ENCODE measurements at regions not wholly inside any gene's neighbourhood (a gene's known extent, or its start where the extent isn't known, plus 50 kb on each side); places are given as distances from the start of the nearest gene placed in this dataset.
"Not testable (repeated sequence)": the region's sequence is repeated elsewhere in the genome, so short reads cannot be mapped to it uniquely, and the experiment has no call there.

DNA sequence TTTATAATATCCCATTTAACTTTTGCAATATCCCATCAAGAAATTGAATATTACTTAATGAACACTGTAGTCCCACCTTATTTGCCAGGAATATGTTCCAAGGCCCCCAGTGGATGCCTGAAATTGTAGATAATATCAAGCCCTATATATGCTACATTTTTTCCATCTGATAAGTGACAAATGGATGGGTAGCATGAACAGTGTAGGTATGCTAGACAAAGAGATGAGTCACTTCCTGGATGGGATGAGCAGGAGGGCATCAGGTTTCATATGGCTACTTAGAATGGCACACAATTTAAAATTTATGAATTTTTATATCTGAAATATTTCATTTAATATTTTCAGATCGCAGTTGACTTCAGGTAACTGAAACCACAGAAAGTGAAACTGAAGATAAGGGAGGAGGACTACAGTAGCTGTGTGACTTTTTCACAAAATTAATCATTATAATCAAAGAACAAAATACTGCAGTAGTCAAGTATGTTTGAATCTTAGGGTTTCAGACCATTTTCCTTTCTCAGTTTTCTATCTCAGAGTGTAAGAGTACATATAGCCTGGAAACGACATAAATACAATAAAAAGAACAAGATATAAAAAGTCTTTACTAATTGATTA lies 636.4 kb upstream of the ARRDC3 start:
- no peak overlapping the region for H3K27ac ChIP-seq (ENCODE audit: low read length)
- H3K27me3 ChIP-seq (ENCODE audit: low read depth, low read length): no peaks in the 10 kb centered on the region
- no peaks in the 10 kb centered on the region for H3K4me1 ChIP-seq (ENCODE audit: control insufficient read depth in 1 of 2, insufficient read depth in 2 of 2, low read length in 2 of 2)
- H3K9me3 ChIP-seq (ENCODE audit: control insufficient read depth in 1 of 2, low read length in 2 of 2): no peaks in the 10 kb centered on the region
- H3K4me3 ChIP-seq (ENCODE audit: low read depth in 1 of 2, low read length in 2 of 2): no peak overlapping the region
- H3K36me3 ChIP-seq (ENCODE audit: control insufficient read depth in 1 of 2, insufficient read depth in 2 of 2, low read length in 2 of 2): no peaks in the 10 kb centered on the region

DNA sequence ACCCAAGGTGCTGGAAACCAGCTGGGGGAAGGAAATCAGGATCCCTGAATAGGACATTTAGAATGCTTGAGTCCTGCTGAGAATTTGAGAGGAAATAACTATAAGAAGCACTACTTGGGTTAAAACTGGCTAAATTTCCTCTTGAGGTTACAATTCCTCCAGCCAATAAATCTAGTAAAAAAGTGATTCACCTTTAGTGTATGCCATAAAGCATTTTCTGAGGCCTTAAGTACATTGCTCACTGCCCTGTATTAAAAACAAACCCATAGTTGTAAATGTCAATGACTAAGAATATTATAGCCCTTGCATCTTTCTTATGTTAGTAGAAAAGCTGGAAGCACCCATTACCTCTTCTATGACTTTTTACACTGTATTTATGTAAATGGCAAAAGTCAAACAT lies 634.7 kb upstream of the ARRDC3 start:
- Histone ChIP-seq H3K9me3 (ENCODE audit: control insufficient read depth in 1 of 2, low read length in 2 of 2) (no peaks in the 10 kb centered on the region), H3K36me3 (ENCODE audit: control insufficient read depth in 1 of 2, insufficient read depth in 2 of 2, low read length in 2 of 2) (no peaks in the 10 kb centered on the region), H3K4me1 (ENCODE audit: control insufficient read depth in 1 of 2, insufficient read depth in 2 of 2, low read length in 2 of 2) (no peaks in the 10 kb centered on the region), H3K27me3 (ENCODE audit: low read depth, low read length) (no peaks in the 10 kb centered on the region), H3K27ac (ENCODE audit: low read length) (no peak overlapping the region), H3K4me3 (ENCODE audit: low read depth in 1 of 2, low read length in 2 of 2) (no peak overlapping the region)

DNA sequence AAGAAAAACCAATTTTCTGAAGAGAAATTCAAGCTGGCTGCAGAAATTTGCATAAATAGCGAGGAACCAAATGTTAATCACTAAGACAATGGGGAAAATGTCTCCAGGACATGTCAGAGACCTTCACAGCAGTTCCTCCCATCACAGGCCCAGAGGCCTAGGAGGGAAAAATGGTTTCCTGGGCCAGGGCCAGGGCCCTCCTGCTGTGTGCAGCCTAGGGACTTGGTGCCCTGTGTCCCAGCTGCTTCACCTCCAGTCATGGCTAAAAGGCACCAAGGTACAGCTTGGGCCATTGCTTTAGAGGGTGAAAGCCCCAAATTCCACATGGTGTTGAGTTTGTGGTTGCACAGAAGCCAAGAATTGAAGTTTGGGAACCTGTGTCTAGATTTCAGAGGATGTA lies 628.7 kb upstream of the ARRDC3 start:
- not testable (repeated sequence) for H3K27me3 ChIP-seq (ENCODE audit: low read depth, low read length); H3K9me3 ChIP-seq (ENCODE audit: control insufficient read depth in 1 of 2, low read length in 2 of 2); H3K36me3 ChIP-seq (ENCODE audit: control insufficient read depth in 1 of 2, insufficient read depth in 2 of 2, low read length in 2 of 2); H3K4me1 ChIP-seq (ENCODE audit: control insufficient read depth in 1 of 2, insufficient read depth in 2 of 2, low read length in 2 of 2); H3K4me3 ChIP-seq (ENCODE audit: low read depth in 1 of 2, low read length in 2 of 2); H3K27ac ChIP-seq (ENCODE audit: low read length)

DNA sequence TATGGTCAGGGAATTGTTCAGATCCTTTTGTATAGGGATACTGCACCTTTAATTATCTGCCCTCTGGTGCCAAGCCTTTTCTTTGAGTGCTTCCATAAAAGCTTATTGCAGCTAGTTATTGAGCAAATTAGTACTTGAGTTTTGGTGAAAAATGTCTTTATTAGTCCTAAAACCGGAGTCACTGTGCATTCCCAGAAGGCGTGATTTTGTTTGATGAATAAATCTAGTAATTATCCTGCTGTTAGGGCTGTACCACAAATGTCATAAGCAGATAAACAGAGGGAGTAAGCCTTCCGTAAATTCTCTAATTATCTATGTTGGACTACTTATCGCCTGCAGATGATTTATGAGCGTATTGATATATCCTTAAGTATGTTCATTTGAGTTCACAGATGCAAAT lies 620.7 kb upstream of the ARRDC3 start:
- no peaks in the 10 kb centered on the region for H3K36me3 ChIP-seq (ENCODE audit: control insufficient read depth in 1 of 2, insufficient read depth in 2 of 2, low read length in 2 of 2)
- H3K4me1 ChIP-seq (ENCODE audit: control insufficient read depth in 1 of 2, insufficient read depth in 2 of 2, low read length in 2 of 2): no peaks in the 10 kb centered on the region
- H3K27me3 ChIP-seq (ENCODE audit: low read depth, low read length): no peaks in the 10 kb centered on the region
- H3K4me3 ChIP-seq (ENCODE audit: low read depth in 1 of 2, low read length in 2 of 2): no peak overlapping the region
- no peaks in the 10 kb centered on the region for H3K9me3 ChIP-seq (ENCODE audit: control insufficient read depth in 1 of 2, low read length in 2 of 2)
- no peak overlapping the region for H3K27ac ChIP-seq (ENCODE audit: low read length)

DNA sequence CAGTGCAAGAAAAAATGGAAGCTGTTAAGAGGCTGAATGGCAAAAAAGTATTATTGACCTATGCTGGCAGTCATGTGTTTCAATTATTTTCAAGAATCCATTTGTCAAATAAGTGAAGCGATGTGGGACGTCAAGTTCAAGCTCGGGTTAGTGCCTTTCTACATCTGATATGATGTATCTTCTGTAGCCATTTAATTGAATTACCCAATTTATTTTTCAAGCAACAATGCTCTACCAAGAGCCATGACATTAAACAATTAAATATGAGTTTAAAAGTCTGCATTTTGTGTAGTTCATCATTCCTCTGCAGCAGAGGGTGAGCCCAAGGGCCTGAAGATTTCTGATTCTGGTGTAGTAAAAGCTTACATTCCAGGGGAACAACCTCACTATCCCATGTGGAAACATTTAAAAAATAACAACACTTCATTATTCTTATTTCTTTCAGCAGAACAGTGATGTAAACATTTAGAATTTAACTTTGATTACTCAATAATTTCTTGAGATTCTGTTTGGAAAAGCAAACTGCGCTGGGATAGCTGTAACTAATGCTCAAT lies 619.7 kb upstream of the ARRDC3 start:
- Histone ChIP-seq H3K27ac (ENCODE audit: low read length) (no peak overlapping the region), H3K4me1 (ENCODE audit: control insufficient read depth in 1 of 2, insufficient read depth in 2 of 2, low read length in 2 of 2) (no peaks in the 10 kb centered on the region), H3K4me3 (ENCODE audit: low read depth in 1 of 2, low read length in 2 of 2) (no peak overlapping the region), H3K36me3 (ENCODE audit: control insufficient read depth in 1 of 2, insufficient read depth in 2 of 2, low read length in 2 of 2) (no peaks in the 10 kb centered on the region), H3K9me3 (ENCODE audit: control insufficient read depth in 1 of 2, low read length in 2 of 2) (no peaks in the 10 kb centered on the region), H3K27me3 (ENCODE audit: low read depth, low read length) (no peaks in the 10 kb centered on the region)

DNA sequence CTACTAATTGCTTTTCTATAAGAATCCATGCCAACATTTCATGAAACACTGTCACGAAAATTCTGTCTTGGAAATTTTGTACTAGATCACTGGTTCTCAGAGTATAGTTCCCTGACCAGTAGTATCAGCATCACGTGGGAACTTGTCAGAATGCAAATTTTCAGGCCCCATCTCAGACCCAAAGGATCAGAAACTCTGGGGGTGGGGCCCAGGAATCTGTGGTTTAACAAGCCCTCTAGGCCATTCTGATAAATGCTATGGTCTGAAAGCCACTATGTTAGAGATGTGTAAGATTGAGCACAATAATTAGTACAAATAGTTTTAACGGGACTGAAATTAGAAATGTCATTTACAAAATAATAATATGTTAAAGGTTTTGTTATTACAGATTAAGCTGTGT lies 615.7 kb upstream of the ARRDC3 start:
- H3K4me3 ChIP-seq (ENCODE audit: low read depth in 1 of 2, low read length in 2 of 2): no peak overlapping the region

DNA sequence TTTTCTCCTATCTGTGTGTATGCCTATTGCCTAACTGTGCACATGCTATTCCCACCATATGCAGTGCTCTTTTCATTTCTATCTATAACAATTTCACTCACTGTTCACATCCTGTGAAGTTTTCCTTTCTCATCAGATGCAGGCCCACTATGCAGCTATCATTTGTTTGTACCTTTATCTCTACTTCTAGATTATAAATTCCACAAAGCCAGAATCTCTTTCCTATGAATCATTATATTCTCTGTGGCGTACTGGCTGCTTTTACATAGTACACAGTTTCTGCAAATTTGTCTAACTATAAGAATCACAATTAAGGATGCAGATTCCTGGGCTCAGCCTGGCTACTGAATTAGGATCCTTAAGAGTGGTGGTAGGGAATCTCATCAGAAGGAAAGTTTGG lies 600.8 kb upstream of the ARRDC3 start:
- no peaks in the 10 kb centered on the region for H3K36me3 ChIP-seq (ENCODE audit: control insufficient read depth in 1 of 2, insufficient read depth in 2 of 2, low read length in 2 of 2)
- H3K4me1 ChIP-seq (ENCODE audit: control insufficient read depth in 1 of 2, insufficient read depth in 2 of 2, low read length in 2 of 2): no peaks in the 10 kb centered on the region
- no peaks in the 10 kb centered on the region for H3K27me3 ChIP-seq (ENCODE audit: low read depth, low read length)
- no peaks in the 10 kb centered on the region for H3K9me3 ChIP-seq (ENCODE audit: control insufficient read depth in 1 of 2, low read length in 2 of 2)
- no peak overlapping the region for H3K27ac ChIP-seq (ENCODE audit: low read length)
- H3K4me3 ChIP-seq (ENCODE audit: low read depth in 1 of 2, low read length in 2 of 2): no peak overlapping the region

More for the DNA sequence above, 615.7 kb upstream of the ARRDC3 start:
- no peaks in the 10 kb centered on the region for H3K9me3 ChIP-seq (ENCODE audit: control insufficient read depth in 1 of 2, low read length in 2 of 2)
- H3K27me3 ChIP-seq (ENCODE audit: low read depth, low read length): no peaks in the 10 kb centered on the region
- H3K36me3 ChIP-seq (ENCODE audit: control insufficient read depth in 1 of 2, insufficient read depth in 2 of 2, low read length in 2 of 2): no peaks in the 10 kb centered on the region
- no peak overlapping the region for H3K27ac ChIP-seq (ENCODE audit: low read length)
- H3K4me1 ChIP-seq (ENCODE audit: control insufficient read depth in 1 of 2, insufficient read depth in 2 of 2, low read length in 2 of 2): no peaks in the 10 kb centered on the region

DNA sequence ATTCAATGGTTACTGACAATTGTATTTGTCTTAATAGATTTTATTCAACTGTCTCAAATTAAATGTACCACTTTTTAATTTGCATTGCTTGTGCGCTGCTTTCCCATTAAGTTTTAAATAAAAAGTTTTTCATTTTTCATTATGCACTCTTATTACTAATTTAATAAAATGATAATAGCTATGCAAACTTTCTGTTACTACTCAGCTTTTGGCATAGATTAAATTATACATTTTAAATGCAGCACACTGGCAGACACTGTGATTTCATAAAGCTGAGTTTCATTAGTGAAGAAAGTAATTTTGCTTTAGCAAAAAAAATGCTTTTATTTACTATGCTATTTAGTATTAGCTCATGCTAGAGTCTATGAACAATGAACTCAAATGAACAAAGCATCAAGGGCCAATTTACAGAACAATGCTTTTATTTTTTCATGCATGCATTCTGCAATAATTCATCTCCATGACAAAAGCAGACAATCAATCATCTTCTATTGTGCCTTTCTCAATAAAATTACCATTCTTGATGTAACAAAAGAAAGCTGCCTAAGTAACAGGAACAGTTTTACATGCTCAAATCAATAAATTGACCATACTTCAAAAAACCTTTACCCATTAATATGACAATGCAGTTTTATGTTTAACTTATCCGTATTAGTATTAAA lies 595.2 kb upstream of the ARRDC3 start:
- Histone ChIP-seq H3K27ac (ENCODE audit: low read length) (no peak overlapping the region), H3K9me3 (ENCODE audit: control insufficient read depth in 1 of 2, low read length in 2 of 2) (no peaks in the 10 kb centered on the region), H3K4me3 (ENCODE audit: low read depth in 1 of 2, low read length in 2 of 2) (no peak overlapping the region), H3K36me3 (ENCODE audit: control insufficient read depth in 1 of 2, insufficient read depth in 2 of 2, low read length in 2 of 2) (no peaks in the 10 kb centered on the region), H3K4me1 (ENCODE audit: control insufficient read depth in 1 of 2, insufficient read depth in 2 of 2, low read length in 2 of 2) (no peaks in the 10 kb centered on the region), H3K27me3 (ENCODE audit: low read depth, low read length) (no peaks in the 10 kb centered on the region)

DNA sequence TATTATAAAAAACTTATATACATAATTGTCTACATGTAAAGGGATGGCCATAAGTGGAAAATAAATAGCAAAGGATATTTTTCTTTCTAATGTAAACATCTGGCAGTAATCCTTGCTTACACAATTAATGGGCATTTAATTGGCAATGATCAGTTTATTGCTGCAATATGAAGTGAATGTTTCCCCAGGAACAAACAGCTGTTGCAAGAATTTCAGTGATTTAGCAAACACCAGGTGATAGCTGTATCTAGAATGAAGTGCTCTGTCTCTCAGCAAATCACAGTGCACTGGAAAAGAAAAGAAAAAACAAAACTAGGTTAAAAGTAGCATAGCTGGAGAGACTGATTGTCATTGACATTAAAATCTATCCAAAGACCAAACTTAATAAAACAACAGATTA lies 594.5 kb upstream of the ARRDC3 start:
- Histone ChIP-seq H3K4me3 (ENCODE audit: low read depth in 1 of 2, low read length in 2 of 2) (no peak overlapping the region), H3K27me3 (ENCODE audit: low read depth, low read length) (no peaks in the 10 kb centered on the region), H3K36me3 (ENCODE audit: control insufficient read depth in 1 of 2, insufficient read depth in 2 of 2, low read length in 2 of 2) (no peaks in the 10 kb centered on the region), H3K27ac (ENCODE audit: low read length) (no peak overlapping the region), H3K4me1 (ENCODE audit: control insufficient read depth in 1 of 2, insufficient read depth in 2 of 2, low read length in 2 of 2) (no peaks in the 10 kb centered on the region), H3K9me3 (ENCODE audit: control insufficient read depth in 1 of 2, low read length in 2 of 2) (no peaks in the 10 kb centered on the region)

DNA sequence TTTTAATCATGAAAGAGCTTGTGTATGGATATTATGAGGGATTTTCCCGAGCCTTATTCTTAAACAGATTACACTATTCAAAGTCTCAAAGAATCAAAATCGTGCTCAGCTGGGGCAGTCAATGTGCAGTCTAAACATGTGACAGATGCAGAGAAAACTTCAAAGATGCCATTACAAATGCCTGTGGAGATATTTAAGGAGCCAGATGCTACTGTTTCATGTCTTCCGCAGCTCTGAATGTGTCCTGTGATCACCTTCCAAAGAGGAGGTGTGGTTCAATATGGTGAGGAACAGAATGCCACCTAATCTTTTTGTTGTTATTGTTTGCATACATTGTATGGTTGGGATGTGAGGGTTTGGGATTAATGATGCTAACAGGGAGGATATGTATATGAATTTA lies 593.3 kb upstream of the ARRDC3 start:
- no peak overlapping the region for H3K27ac ChIP-seq (ENCODE audit: low read length)
- no peaks in the 10 kb centered on the region for H3K4me1 ChIP-seq (ENCODE audit: control insufficient read depth in 1 of 2, insufficient read depth in 2 of 2, low read length in 2 of 2)
- no peaks in the 10 kb centered on the region for H3K36me3 ChIP-seq (ENCODE audit: control insufficient read depth in 1 of 2, insufficient read depth in 2 of 2, low read length in 2 of 2)
- H3K9me3 ChIP-seq (ENCODE audit: control insufficient read depth in 1 of 2, low read length in 2 of 2): no peaks in the 10 kb centered on the region
- H3K27me3 ChIP-seq (ENCODE audit: low read depth, low read length): no peaks in the 10 kb centered on the region
- no peak overlapping the region for H3K4me3 ChIP-seq (ENCODE audit: low read depth in 1 of 2, low read length in 2 of 2)

DNA sequence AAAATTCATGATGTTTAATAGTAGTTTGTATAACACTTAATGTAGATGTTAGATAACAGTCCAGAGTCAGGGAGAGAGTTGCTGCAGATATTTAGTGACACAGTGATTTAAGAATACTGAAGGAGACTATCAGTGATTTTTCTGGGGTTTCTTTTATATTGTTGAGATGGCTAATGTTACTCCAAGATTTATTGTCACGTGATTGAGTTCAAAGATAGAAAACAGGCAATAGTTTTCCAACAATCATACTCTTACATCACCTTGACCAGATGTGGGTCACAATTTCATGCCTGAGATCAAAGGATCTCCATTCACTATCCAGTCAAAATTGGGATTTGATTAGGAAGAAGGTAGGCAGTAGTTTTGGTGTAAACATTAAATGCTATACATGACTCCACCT lies 580.0 kb upstream of the ARRDC3 start:
- H3K27me3 ChIP-seq (ENCODE audit: low read depth, low read length): no peaks in the 10 kb centered on the region
- H3K9me3 ChIP-seq (ENCODE audit: control insufficient read depth in 1 of 2, low read length in 2 of 2): peaks cover 0 to 5% of the 10 kb centered on the region in 2 donors
- no peak overlapping the region for H3K27ac ChIP-seq (ENCODE audit: low read length)
- no peaks in the 10 kb centered on the region for H3K36me3 ChIP-seq (ENCODE audit: control insufficient read depth in 1 of 2, insufficient read depth in 2 of 2, low read length in 2 of 2)
- no peak overlapping the region for H3K4me3 ChIP-seq (ENCODE audit: low read depth in 1 of 2, low read length in 2 of 2)
- no peaks in the 10 kb centered on the region for H3K4me1 ChIP-seq (ENCODE audit: control insufficient read depth in 1 of 2, insufficient read depth in 2 of 2, low read length in 2 of 2)

DNA sequence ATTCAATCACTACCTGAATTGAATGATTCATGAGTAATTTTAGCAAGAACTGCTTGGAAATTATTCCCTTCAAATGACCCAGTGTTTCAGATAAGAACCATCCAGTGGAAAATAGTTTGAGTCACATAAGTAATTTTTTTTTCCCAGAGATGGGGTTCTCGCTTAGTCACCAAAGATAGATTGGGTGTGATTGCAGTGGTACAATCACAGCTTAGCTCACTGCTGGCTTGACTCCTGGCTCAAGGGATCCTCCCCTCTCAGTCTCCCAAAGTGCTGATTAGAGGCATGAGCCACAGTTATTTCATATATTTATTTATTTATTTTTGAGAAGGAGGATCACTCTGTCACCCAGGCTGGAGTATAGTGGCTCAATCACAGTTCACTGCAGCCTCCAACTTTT lies 574.5 kb upstream of the ARRDC3 start:
- Histone ChIP-seq H3K4me1 (ENCODE audit: control insufficient read depth in 1 of 2, insufficient read depth in 2 of 2, low read length in 2 of 2) (no peaks in the 10 kb centered on the region), H3K27me3 (ENCODE audit: low read depth, low read length) (no peaks in the 10 kb centered on the region), H3K36me3 (ENCODE audit: control insufficient read depth in 1 of 2, insufficient read depth in 2 of 2, low read length in 2 of 2) (no peaks in the 10 kb centered on the region), H3K9me3 (ENCODE audit: control insufficient read depth in 1 of 2, low read length in 2 of 2) (peaks cover 0 to 5% of the 10 kb centered on the region in 2 donors), H3K4me3 (ENCODE audit: low read depth in 1 of 2, low read length in 2 of 2) (no peak overlapping the region), H3K27ac (ENCODE audit: low read length) (no peak overlapping the region)
